ENCODE measurements at regions not wholly inside any gene's neighbourhood (a gene's known extent, or its start where the extent isn't known, plus 50 kb on each side); places are given as distances from the start of the nearest gene placed in this dataset.

- TF ChIP-seq EP300 (conservative IDR thresholded peaks at IDR 0.05; ENCODE audit: poor library complexity, severe bottlenecking) (no peak), REST (IDR thresholded peaks at IDR 0.05; ENCODE audit: borderline replicate concordance) (no peak), CTCF (IDR thresholded peaks at IDR 0.05; ENCODE audit: poor library complexity, severe bottlenecking) (no peak), TAF1 (IDR thresholded peaks at IDR 0.05; ENCODE audit: low read depth) (no peak), POLR2AphosphoS5 (IDR thresholded peaks at IDR 0.05) (no peak), SMC3 (conservative IDR thresholded peaks at IDR 0.05; ENCODE audit: poor library complexity) (no peak)
These were observed 408.1 kb upstream of the UBE2E3 start for GRCh38 chr2:180572346-180572745.

Data from neural cell (in vitro differentiated cells).